ENCODE measurements at regions not wholly inside any gene's neighbourhood (a gene's known extent, or its start where the extent isn't known, plus 50 kb on each side); places are given as distances from the start of the nearest gene placed in this dataset.
"Not testable (repeated sequence)": the region's sequence is repeated elsewhere in the genome, so short reads cannot be mapped to it uniquely, and the experiment has no call there.

DNA sequence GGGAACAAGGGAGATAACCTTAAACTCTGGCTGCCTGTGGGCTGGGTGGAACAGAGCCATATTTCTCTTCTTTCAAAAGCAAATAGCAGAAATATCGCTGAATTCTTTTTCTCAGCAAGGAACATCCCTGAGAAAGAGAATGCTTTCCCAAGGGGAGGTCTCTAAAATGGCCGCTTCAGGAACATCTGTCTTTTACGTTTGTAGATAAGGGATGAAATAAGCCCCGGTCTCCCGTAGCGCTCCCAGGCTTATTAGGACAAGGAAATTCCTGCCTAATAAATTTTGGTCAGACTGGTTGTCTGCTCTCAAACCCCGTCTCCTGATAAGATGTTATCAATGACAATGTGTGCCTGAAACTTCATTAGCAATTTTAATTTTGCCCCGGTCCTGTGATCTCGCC is 340.6 kb upstream of the IGFBP3 start:
- DNase-seq = not testable (repeated sequence)

DNA sequence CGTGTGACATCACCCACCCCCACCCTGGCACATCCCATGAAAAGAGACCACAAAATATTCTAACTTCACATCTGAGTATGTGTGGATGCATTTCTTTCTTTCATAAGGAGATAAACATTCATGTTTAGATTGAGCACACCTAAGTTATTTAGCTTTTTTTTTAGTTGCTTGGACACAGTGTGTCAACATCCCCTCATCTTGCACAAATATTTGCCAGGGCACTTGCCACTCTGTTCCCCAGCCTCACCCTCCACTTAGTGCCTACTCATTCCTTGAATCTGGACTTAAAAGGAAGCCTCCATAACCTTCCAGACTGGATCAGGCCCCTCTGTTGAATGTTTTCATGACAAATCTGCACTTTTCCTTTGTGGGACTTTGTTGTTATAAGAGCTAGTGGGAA is 338.9 kb upstream of the IGFBP3 start:
- no peak for DNase-seq

DNA sequence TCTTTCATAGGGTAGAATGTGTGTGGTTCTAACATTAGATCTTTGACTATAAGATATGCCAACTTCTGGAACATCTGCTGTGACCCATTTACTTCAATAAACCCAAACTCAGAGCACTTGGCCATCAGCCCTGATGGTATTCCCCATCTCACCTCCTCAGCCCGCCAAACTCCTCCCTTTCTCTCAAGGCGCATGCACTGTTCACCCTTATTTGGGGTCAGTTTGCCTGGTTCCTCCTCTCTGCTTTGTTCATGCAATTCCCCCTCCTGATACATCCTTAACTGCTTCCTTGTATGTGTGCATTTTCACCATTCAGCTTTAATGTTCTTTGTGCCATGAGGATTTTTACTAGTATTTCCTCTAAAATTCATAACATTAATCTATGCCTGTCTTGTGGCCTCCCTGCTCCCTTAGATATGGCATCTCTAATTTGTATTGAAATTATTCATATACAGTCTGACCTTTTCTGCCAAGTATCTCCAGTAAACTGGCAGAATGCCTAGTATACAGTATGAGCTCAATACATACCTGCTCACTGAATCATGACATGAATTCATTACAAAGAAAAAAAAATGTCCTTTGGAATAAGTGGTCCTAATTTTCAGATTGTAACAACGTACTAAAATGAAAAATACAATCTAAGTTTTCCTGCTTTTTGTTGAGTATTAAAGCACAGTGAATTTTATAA is 336.8 kb upstream of the IGFBP3 start:
- peak; percentile 34 for DNase-seq

DNA sequence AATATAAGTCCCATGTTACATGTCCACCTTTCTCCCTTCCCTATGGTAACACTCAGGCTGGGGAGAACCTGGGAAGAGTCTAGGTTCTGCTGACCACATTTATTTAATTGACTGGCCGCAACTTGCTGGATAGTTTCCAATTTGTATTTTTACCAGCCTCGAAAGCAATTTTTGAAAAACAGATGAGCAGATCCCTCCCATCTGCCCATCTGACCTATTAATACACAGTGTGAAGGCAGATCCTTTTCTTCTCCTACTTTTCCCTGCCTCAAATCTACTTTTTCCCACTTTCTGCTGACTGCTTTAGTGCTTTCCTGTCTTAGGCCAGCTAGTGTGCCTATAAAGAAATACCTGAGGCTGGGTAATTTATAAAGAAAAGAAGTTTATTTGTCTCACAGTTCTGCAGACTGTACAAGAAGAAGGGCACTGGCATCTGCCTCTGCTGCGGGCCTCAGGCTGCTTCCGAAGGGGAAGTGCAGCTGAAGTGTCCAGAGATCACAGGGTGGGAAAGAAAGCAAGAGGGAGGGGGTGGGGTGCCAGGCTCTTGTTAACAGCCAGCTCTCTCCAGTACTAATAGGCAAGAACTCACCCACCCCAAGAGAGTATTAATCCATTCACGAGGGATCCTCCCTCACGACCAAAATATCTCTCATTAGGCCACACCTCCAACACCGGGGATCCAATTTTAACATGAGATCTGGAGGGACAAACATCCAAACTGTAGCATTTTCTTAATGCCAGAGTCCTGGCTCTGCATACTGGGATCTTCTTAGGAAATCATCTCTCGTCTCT is 336.0 kb upstream of the IGFBP3 start:
- peak; percentile 86 for DNase-seq

DNA sequence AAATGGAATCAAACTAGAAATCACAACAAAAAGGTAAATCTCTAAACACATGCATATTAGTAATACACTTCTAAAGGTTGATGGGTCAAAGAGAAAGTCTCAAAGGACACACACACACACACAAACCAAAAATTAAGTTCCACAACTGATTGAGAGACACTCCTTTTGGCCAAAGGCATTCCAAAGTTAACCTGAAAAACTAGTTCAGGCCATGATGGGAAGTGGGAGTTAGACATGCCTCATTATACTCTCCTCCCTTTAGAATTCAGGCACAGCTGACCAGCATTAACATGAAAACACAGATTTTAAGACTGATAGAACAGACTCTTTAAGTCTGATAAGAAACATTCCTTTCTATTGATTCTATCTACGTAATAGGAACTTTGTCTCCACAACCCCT is 332.4 kb upstream of the IGFBP3 start:
- DNase-seq = no peak

DNA sequence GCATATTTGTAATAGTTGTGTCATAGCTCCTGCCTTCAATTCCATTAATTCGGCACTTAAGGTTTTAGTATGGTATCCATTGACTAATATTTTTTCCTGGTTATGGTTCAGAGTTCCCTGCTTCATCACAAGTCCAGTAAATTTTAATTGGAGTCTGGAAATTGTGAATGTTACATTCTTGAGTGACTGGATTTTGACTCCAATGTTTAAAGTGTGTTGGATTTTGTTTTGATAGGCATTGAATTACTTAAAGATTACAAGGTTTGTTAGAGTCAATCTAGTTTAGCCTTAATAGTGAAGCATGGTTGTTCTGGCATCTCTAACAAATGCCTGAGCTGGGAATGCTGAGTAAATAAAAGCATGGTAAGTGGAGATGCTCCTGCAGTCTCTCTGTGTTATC is 326.6 kb upstream of the IGFBP3 start:
- no peak for DNase-seq

DNA sequence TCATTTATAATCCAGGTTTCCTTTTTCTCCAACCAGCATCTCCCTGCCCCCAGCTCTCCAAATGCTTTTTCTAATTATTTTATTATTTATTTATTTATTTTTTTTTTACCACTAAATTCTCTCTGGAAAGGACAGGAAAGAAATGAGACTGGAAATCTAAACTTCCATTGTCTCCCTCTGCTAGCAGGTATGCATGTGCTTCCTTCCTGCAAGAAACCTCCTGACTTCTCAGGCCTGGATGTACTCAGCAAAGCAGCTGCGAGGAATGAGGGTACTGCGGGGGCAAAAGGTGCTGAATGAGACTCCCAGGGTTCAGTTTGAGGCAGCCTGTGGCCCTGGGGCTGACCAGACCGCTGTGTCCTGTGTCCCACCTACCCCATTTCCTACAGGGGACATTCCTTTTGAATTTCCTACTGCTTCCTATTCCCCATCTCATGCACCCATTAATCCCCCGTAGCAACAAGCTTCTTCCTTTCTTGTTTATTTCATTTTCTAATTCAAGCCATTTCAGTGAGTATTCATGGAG is 324.6 kb upstream of the IGFBP3 start:
- no peak for DNase-seq

DNA sequence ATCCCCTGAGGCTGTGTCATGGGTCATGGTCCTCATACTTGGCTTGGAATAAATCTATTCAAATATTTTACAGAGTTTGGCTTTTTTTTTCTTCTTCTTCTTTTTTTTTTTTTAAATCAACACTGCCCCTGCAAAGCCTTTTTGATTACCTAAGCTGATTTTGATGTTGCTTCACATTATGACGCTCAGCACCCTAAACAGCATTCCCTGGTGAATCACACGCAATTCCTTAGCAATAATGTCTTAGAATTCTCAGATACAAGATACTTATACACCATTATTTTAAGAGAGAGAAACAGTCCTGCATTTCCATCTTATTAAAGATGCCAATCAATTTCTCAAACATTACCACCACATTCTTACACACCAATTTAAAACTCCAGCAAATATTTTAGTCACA is 323.7 kb upstream of the IGFBP3 start:
- DNase-seq = no peak

DNA sequence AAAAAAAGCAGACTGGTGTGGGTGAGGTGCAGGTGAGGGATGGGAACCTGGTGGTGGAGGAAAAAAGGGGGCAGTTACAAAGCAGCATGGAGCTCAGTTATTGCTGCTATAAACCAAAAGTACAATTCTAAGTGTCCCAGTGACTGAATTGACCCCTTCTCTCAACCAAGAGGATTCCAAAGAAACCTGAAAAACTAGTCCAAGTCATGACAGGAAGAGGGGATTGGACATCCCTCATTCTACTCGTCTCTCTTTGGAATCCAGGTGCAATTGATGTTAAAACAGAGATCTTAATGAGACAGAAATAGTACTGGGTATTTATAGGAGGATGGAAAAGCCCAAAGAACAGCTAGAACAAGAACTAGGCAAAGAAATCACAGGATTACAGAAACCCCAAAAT is 322.3 kb upstream of the IGFBP3 start:
- no peak for DNase-seq

DNA sequence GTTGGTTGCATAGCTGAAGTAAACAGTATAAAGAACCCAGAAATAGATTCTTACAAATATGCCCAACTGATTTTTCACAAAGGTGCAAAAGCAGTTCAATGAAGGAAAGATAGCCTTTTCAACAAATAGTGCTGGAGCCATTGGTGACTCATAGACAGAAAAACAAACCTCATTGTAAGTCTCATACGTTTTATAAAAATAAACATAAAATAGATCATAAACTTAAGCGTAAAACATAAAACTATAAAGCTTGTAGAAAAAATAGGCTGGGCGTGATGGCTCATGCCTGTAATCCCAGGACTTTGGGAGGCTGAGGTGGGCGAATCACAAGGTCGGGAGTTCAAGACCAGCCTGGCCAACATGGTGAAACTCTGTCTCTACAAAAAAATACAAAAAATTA is 318.8 kb upstream of the IGFBP3 start:
- DNase-seq = no peak

DNA sequence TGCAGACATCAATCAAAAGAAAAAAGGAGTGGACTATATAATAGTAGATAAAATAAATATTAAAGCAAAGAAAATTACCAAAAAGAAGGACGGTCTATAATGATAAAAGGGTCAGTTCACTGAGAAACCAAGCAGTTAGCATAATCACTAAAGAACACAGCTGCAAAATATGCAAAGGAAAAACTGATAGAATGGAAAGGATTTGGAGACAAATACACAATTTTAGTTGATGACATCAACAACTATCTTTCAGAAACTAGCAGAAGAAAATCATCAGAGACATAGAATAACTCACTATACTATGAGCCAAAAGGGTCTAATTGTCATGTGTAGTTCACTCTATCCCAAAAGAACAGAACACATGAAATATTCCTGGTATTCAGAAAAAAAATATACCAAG is 316.4 kb upstream of the IGFBP3 start:
- DNase-seq = no peak

DNA sequence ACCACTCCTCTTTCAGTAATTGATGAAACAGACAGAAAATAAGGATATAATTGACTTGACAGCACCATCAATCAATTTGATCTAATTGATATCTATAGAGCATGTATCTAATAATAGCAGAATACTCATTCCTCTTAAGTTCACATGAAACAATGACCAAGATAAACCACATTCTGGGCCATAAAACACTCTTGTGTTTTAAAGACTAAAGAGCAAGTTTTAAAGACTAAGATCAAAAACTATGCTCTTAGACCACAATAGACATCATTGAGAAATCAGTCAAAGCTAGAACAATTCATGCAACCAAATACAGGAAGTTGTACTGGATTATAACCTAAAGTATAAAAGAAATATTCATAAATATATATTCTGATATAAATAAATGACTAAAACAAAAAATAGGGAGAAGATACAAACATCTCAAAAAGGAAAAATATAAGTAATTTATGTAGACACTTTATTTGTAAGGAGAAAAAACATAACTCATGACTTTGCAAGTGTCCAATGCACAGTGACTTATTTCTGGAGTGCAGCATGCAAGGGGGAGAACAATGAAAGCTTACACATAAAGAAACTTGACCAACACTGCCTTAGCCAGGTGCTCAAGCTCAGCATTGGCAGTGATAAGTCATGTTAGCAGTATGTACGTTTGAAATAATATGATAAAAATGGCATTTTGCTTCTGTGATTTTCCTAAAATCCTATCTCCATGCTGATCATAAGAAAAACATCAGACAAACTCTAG is 312.7 kb upstream of the IGFBP3 start:
- DNase-seq = no peak

DNA sequence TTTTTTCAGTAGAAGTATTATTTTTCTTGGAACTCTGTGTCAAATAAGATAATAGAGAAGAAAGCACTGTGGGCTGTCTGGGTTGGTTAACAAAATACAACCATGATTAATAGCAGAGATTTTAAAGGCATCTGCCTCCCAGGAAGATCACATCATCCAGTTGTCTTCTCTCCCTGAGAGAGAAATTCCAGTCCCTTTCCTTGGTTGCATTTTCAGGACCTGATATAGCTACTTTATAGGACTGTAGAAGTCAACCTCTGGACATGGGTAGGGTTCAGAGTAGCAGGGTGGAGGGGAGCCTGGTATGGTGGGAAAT is 309.9 kb upstream of the IGFBP3 start:
- DNase-seq = no peak

DNA sequence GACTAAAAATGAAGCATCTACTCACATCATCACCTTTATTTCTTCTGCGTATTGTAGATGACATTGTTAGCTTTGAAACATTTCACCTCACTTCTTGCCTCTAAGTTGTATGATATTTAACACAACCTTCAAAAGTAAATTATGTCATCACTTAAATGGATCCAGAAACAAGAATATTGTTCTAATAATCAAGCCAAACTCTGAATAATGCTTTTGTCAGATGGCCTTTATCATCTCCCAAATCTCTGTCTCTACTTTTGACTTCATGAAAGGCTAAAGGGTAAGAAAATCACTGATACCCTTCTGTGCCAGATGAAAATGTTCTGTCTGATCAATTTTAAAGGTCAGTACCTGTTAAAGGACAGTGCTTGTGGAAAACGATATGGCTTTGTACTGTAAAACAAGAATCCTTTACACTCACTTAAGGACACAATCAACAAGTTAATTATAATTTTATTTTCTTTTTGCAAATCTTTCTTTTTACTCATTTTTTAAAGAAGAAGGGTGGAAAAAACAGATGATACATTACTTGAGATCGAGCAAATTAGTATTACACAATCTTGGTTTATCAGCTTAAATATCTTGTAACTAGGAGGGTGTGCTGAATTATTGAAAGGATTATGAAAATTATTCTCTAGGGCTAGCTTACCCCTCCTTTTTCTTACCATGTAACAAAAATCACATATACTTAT is 309.4 kb upstream of the IGFBP3 start:
- DNase-seq = no peak

DNA sequence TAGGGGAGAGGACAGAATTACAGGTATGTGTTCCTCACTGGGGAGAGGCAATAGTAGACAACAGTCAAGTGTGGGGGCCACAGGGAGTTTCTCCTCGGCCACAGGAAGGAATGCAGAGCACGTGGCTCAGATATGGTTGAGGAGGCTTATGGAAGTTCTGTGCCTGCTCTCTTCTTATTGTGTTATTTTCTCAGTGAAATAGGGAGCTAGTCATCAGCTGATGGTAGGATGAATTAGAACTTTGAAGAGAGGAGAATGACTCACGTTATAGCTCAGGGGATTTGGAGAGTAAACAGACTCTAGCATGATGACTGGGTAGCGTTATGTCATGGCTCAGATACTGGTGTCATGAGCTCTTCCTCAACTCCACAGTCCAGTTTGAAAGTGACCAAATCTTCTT is 308.3 kb upstream of the IGFBP3 start:
- DNase-seq = no peak

DNA sequence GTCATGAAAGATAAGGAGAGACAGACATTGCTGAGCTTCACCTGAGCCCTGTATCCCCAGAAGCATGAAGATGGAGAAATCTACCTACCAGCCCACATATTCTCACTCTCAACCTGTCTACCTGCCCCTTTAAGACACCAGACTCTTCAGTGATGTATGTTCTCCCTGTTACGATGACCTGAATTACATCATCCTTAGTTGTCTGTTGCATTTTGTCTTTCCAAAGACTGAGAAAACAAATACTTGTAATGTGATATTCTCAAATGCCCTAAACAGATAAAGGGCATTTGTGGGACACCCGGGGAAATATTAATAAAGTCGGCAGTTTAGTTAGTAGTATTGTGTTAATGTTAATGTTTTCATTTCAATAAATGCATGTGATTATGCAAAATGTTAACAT is 305.8 kb upstream of the IGFBP3 start:
- no peak for DNase-seq

DNA sequence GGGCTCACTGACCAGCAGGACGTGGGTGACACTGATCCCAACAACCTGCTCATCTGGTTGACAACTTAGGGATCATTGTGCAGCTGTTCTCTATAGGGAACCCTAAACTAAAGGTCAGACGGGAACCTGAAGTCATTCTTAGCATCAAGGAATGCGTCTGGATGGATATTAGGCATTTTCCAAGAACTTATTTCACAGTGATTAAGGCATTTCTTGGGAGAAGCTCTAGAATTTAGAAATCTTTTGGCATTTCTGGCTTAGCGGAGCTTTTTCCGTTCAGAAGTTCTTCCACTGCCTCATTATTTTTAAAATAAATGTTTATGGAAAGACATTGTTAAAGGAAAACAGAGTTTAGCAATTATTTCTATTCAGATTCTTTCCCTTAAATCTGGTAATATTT is 303.3 kb upstream of the IGFBP3 start:
- no peak for DNase-seq

DNA sequence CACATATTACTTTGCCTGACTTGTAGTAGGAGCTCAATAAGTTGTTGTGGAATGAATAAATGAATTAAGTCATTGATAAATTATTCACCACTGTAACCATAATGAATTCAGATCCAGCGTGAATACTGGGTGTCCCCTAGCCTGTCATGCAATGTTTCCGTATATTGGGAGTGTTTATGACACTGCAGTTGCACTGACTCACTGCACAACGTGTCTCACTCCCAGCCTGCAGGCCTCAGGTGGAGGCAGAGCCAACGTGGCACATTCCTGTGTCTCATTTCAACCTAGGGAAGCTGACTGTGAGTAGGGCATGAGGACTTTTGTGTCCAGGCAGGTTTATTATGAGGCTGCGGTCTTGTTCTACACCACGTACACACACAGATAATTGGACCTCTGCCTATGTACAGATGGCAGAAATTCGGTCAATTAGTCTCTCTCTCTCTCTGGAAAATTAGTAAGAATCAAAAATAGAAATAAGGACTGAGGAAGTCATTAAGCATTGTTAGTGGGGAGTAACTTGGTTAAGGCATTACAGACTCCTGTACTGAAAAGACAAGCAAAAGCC is 299.1 kb upstream of the IGFBP3 start:
- no peak for DNase-seq

DNA sequence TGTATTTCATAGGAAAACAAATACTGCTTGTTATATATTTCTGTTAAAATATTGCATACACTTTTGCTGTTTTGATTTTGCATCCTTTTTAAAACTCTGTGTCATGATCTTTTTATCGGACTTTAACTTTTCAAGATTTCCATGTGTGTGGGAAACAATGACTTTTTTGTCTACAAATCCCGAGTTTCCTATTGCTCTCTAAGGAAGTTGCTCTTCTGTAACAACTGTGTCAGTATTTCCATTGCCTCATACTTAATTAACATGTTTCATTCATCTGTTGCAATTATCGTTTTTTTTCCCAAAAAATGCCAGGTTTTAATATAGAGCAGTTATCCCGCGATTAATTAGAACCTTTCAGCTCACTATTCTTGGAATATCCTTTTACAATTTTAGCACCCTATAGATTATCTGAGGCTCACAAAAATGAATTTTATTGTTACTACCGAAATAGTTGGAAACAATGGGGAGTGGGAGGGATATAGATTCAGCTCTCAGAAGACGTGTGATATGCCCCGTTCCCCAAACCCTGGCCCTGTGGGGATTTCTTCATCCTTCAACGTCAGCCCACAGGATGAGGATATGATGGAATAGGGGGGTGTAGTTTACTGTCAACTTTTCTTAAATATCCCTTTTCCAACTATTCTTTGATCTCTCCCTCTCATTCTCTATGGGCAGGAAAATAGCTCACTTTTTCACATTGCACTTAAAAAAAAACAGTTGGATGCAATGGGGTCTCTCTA is 297.6 kb upstream of the IGFBP3 start:
- no peak for DNase-seq

DNA sequence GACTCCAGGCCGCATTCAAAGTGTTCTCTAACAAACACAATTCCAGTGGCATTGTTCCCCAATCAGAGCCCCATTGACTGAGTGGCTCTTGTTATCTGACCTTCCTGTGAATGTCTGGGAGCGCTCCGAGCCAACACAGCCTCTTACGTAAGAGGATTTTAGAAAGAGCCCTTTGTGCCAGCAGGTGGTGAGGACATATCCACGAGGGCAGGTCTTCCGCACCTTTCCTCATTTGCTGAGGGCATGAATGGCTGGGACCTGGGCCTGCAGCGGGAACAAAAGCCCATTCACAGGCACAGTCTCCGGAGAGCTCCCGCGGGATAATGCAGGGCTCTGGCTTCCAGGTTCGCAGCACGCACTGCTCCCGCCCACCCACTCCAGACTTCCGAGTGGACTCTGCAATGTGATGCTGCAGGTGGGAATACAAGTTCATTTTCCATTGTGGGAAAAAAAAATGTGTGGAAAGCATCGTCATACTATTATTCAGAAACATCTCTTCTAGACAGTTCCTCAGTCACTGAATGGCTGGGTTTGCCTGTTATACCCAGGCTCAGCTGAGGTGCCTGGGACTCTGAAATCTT is 295.0 kb upstream of the IGFBP3 start:
- no peak for DNase-seq

DNA sequence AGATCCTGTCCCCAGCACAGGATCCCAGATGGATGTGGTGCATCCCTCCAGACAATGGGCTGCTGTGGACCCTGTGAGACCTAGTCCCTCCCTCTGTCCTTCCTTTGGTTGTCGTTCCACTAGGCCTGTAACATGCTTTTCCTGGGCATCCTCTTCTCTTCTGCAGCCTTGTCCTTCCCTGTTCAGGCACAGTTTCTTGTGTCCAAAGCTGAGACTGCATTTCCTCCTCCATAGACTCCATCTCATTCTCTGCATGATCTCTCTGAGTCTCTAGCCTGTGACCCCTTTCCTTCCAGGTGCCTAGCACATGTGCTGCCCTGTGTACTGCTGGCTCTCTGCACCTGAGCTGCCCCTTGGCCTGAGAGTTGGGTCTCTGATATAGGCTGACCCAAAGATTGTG is 293.5 kb upstream of the IGFBP3 start:
- no peak for DNase-seq

DNA sequence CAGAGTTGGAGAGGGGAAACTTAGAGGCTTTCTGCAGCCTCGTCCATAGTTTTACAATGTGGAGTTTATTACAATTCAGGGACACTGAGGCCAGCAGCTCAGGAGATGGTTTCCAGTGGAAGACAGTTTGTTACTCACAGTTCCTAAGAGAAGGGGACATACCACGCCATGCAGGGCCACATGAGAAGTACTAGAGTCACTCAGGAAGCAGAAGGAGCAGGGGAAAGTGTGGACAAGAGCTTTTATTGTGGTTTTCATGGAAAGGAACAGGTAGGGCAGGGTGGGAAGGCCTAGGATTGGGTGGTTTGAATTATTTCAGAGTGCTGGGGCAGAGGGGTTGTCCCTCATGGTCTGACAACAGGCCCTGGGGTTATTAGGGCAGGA is 292.1 kb upstream of the IGFBP3 start:
- no peak for DNase-seq
